H1 (cell line): ENCODE measurements at regions not wholly inside any gene's neighbourhood (a gene's known extent, or its start where the extent isn't known, plus 50 kb on each side); places are given as distances from the start of the nearest gene placed in this dataset.

ENCODE experiments used
- KDM1A ChIP-seq: fragments of 200-600, 300-600 bp; sonication (generic); IDR thresholded peaks from 2 replicates; pipeline ENCODE4 v1.7.1; 2016; ENCODE audit warnings: mild to moderate bottlenecking, low read length, borderline replicate concordance
- TF ChIP-seq, protein P1 (sequence below), 3 experiments: IDR thresholded peaks; 1 replicate in 2 of 3; 2 replicates in 1 of 3; pipeline versions ENCODE4 v1.5.1 to v1.6.1; 2011; ENCODE audit warnings: low read length in 3 of 3, mild to moderate bottlenecking in 3 of 3, inconsistent platforms in 2 of 3, low read depth in 1 of 3, moderate library complexity in 1 of 3; ENCODE audit not compliant: insufficient read depth in 1 of 3; ENCODE audit errors: control extremely low read depth in 1 of 3

DNA sequence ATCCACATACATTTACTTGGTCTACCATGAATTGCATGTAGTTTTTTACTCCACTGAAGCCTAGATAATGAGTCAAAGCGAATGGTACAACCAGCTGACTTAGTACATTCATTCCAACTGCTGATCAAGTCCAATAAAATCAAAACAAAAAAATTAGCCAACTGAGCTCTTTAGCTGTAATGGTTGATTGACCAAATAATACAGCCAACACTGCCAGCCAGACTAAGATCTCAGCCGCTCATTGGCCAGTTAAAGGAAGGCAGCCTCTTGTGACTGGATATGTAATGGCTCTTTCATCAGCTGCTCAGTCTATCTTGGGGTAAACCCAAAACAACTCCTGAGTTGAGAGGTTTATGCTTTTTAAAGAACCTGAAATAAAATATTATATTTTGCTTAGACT, 204.3 kb upstream of the RSPO3 start:
- TF ChIP-seq, protein P1, sequence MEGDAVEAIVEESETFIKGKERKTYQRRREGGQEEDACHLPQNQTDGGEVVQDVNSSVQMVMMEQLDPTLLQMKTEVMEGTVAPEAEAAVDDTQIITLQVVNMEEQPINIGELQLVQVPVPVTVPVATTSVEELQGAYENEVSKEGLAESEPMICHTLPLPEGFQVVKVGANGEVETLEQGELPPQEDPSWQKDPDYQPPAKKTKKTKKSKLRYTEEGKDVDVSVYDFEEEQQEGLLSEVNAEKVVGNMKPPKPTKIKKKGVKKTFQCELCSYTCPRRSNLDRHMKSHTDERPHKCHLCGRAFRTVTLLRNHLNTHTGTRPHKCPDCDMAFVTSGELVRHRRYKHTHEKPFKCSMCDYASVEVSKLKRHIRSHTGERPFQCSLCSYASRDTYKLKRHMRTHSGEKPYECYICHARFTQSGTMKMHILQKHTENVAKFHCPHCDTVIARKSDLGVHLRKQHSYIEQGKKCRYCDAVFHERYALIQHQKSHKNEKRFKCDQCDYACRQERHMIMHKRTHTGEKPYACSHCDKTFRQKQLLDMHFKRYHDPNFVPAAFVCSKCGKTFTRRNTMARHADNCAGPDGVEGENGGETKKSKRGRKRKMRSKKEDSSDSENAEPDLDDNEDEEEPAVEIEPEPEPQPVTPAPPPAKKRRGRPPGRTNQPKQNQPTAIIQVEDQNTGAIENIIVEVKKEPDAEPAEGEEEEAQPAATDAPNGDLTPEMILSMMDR (IDR thresholded peaks at IDR 0.05; ENCODE audit: control extremely low read depth in 1 of 3, insufficient read depth in 1 of 3, low read depth in 1 of 3, low read length in 3 of 3): no peak
- TF ChIP-seq KDM1A: no peak
